ENCODE measurements at regions not wholly inside any gene's neighbourhood (a gene's known extent, or its start where the extent isn't known, plus 50 kb on each side); places are given as distances from the start of the nearest gene placed in this dataset.
A peak's percentile ranks its signal among the peaks of the same experiment; 100 is the strongest.

- H3K9ac ChIP-seq (ENCODE audit: low read depth, low read length), result no peak overlapping the region
- H3K9me3 ChIP-seq (replicated peaks; ENCODE audit: low read length), result no peaks in the 10 kb centered on the region
- H3K4me3 ChIP-seq (ENCODE audit: low read length), result no peak overlapping the region
- H3K4me1 ChIP-seq (ENCODE audit: control insufficient read depth, insufficient read depth, low read length), result peaks cover 9% of the 10 kb centered on the region
- H3K27me3 ChIP-seq (ENCODE audit: control insufficient read depth, insufficient read depth, low read length), result peaks cover 14% of the 10 kb centered on the region
- no peak overlapping the region for H3K4me2 ChIP-seq (ENCODE audit: low read length)
- H3K36me3 ChIP-seq (ENCODE audit: insufficient read depth, low read length), result no peaks in the 10 kb centered on the region
Measured at GRCh38 chr3:197376735-197377555, 78.5 kb upstream of the DLG1 start.

- no peaks in the 10 kb centered on the region for H3K36me3 ChIP-seq (ENCODE audit: insufficient read depth, low read length)
- H3K4me1 ChIP-seq (ENCODE audit: control insufficient read depth, insufficient read depth, low read length), result peaks cover 17% of the 10 kb centered on the region
- no peak overlapping the region for H3K4me2 ChIP-seq (ENCODE audit: low read length)
- no peaks in the 10 kb centered on the region for H3K9me3 ChIP-seq (replicated peaks; ENCODE audit: low read length)
- no peak overlapping the region for H3K4me3 ChIP-seq (ENCODE audit: low read length)
- H3K27me3 ChIP-seq (ENCODE audit: control insufficient read depth, insufficient read depth, low read length), result peaks cover 8% of the 10 kb centered on the region
- no peak overlapping the region for H3K9ac ChIP-seq (ENCODE audit: low read depth, low read length)
Measured at GRCh38 chr3:197376020-197376419, 77.6 kb upstream of the DLG1 start.

GRCh38 chr3:197375001-197375441 is 76.6 kb upstream of the DLG1 start:
- Histone ChIP-seq H3K4me1 (ENCODE audit: control insufficient read depth, insufficient read depth, low read length) (peaks cover 27% of the 10 kb centered on the region), H3K9ac (ENCODE audit: low read depth, low read length) (no peak overlapping the region), H3K4me2 (ENCODE audit: low read length) (no peak overlapping the region), H3K9me3 (replicated peaks; ENCODE audit: low read length) (no peaks in the 10 kb centered on the region), H3K27me3 (ENCODE audit: control insufficient read depth, insufficient read depth, low read length) (peaks cover 7% of the 10 kb centered on the region), H3K4me3 (ENCODE audit: low read length) (no peak overlapping the region), H3K36me3 (ENCODE audit: insufficient read depth, low read length) (no peaks in the 10 kb centered on the region)

GRCh38 chr3:197373096-197373495 is 74.7 kb upstream of the DLG1 start:
- peaks cover 39% of the 10 kb centered on the region for H3K4me1 ChIP-seq (ENCODE audit: control insufficient read depth, insufficient read depth, low read length)
- H3K9me3 ChIP-seq (replicated peaks; ENCODE audit: low read length), result no peaks in the 10 kb centered on the region
- no peak overlapping the region for H3K9ac ChIP-seq (ENCODE audit: low read depth, low read length)
- H3K36me3 ChIP-seq (ENCODE audit: insufficient read depth, low read length), result no peaks in the 10 kb centered on the region
- H3K27me3 ChIP-seq (ENCODE audit: control insufficient read depth, insufficient read depth, low read length), result peaks cover 7% of the 10 kb centered on the region
- no peak overlapping the region for H3K4me3 ChIP-seq (ENCODE audit: low read length)
- no peak overlapping the region for H3K4me2 ChIP-seq (ENCODE audit: low read length)

- Histone ChIP-seq H3K9ac (ENCODE audit: low read depth, low read length) (peak overlapping the region; percentile 53), H3K4me1 (ENCODE audit: control insufficient read depth, insufficient read depth, low read length) (peaks cover 46% of the 10 kb centered on the region), H3K36me3 (ENCODE audit: insufficient read depth, low read length) (no peaks in the 10 kb centered on the region), H3K27me3 (ENCODE audit: control insufficient read depth, insufficient read depth, low read length) (peaks cover 4% of the 10 kb centered on the region), H3K4me3 (ENCODE audit: low read length) (no peak overlapping the region), H3K4me2 (ENCODE audit: low read length) (peak overlapping the region; percentile 57), H3K9me3 (replicated peaks; ENCODE audit: low read length) (no peaks in the 10 kb centered on the region)
Measured at GRCh38 chr3:197372047-197372661, 73.7 kb upstream of the DLG1 start.

- H3K4me3 ChIP-seq (ENCODE audit: low read length), result no peak overlapping the region
- peak overlapping the region; percentile 57 for H3K4me2 ChIP-seq (ENCODE audit: low read length)
- H3K4me1 ChIP-seq (ENCODE audit: control insufficient read depth, insufficient read depth, low read length), result peaks cover 52% of the 10 kb centered on the region
- peaks cover 2% of the 10 kb centered on the region for H3K27me3 ChIP-seq (ENCODE audit: control insufficient read depth, insufficient read depth, low read length)
- H3K9ac ChIP-seq (ENCODE audit: low read depth, low read length), result peak overlapping the region; percentile 53
- H3K9me3 ChIP-seq (replicated peaks; ENCODE audit: low read length), result no peaks in the 10 kb centered on the region
- no peaks in the 10 kb centered on the region for H3K36me3 ChIP-seq (ENCODE audit: insufficient read depth, low read length)
Measured at GRCh38 chr3:197371591-197372046, 73.2 kb upstream of the DLG1 start.

GRCh38 chr3:197369545-197369944 is 71.1 kb upstream of the DLG1 start:
- no peaks in the 10 kb centered on the region for H3K36me3 ChIP-seq (ENCODE audit: insufficient read depth, low read length)
- no peaks in the 10 kb centered on the region for H3K9me3 ChIP-seq (replicated peaks; ENCODE audit: low read length)
- H3K9ac ChIP-seq (ENCODE audit: low read depth, low read length), result no peak overlapping the region
- no peak overlapping the region for H3K4me3 ChIP-seq (ENCODE audit: low read length)
- peaks cover 3% of the 10 kb centered on the region for H3K27me3 ChIP-seq (ENCODE audit: control insufficient read depth, insufficient read depth, low read length)
- no peak overlapping the region for H3K4me2 ChIP-seq (ENCODE audit: low read length)
- H3K4me1 ChIP-seq (ENCODE audit: control insufficient read depth, insufficient read depth, low read length), result peaks cover 64% of the 10 kb centered on the region

GRCh38 chr3:197368821-197369220 is 70.4 kb upstream of the DLG1 start:
- Histone ChIP-seq H3K4me3 (ENCODE audit: low read length) (no peak overlapping the region), H3K27me3 (ENCODE audit: control insufficient read depth, insufficient read depth, low read length) (peaks cover 3% of the 10 kb centered on the region), H3K9ac (ENCODE audit: low read depth, low read length) (no peak overlapping the region), H3K36me3 (ENCODE audit: insufficient read depth, low read length) (no peaks in the 10 kb centered on the region), H3K4me2 (ENCODE audit: low read length) (no peak overlapping the region), H3K9me3 (replicated peaks; ENCODE audit: low read length) (no peaks in the 10 kb centered on the region), H3K4me1 (ENCODE audit: control insufficient read depth, insufficient read depth, low read length) (peaks cover 64% of the 10 kb centered on the region)

GRCh38 chr3:197368330-197368729 is 69.9 kb upstream of the DLG1 start:
- H3K4me1 ChIP-seq (ENCODE audit: control insufficient read depth, insufficient read depth, low read length), result peaks cover 64% of the 10 kb centered on the region
- no peaks in the 10 kb centered on the region for H3K36me3 ChIP-seq (ENCODE audit: insufficient read depth, low read length)
- no peaks in the 10 kb centered on the region for H3K9me3 ChIP-seq (replicated peaks; ENCODE audit: low read length)
- H3K9ac ChIP-seq (ENCODE audit: low read depth, low read length), result no peak overlapping the region
- no peak overlapping the region for H3K4me3 ChIP-seq (ENCODE audit: low read length)
- peaks cover 3% of the 10 kb centered on the region for H3K27me3 ChIP-seq (ENCODE audit: control insufficient read depth, insufficient read depth, low read length)
- H3K4me2 ChIP-seq (ENCODE audit: low read length), result no peak overlapping the region

GRCh38 chr3:197367081-197367780 is 68.8 kb upstream of the DLG1 start:
- peak overlapping the region; percentile 29 for H3K4me3 ChIP-seq (ENCODE audit: low read length)
- no peaks in the 10 kb centered on the region for H3K36me3 ChIP-seq (ENCODE audit: insufficient read depth, low read length)
- H3K9ac ChIP-seq (ENCODE audit: low read depth, low read length), result peak overlapping the region; percentile 66
- H3K4me2 ChIP-seq (ENCODE audit: low read length), result peak overlapping the region; percentile 69
- peaks cover 57% of the 10 kb centered on the region for H3K4me1 ChIP-seq (ENCODE audit: control insufficient read depth, insufficient read depth, low read length)
- peaks cover 3% of the 10 kb centered on the region for H3K27me3 ChIP-seq (ENCODE audit: control insufficient read depth, insufficient read depth, low read length)
- H3K9me3 ChIP-seq (replicated peaks; ENCODE audit: low read length), result no peaks in the 10 kb centered on the region

- Histone ChIP-seq H3K9me3 (replicated peaks; ENCODE audit: low read length) (no peaks in the 10 kb centered on the region), H3K36me3 (ENCODE audit: insufficient read depth, low read length) (no peaks in the 10 kb centered on the region), H3K4me3 (ENCODE audit: low read length) (peak overlapping the region; percentile 31), H3K27me3 (ENCODE audit: control insufficient read depth, insufficient read depth, low read length) (peaks cover 3% of the 10 kb centered on the region), H3K4me1 (ENCODE audit: control insufficient read depth, insufficient read depth, low read length) (peaks cover 50% of the 10 kb centered on the region), H3K9ac (ENCODE audit: low read depth, low read length) (peak overlapping the region; percentile 66), H3K4me2 (ENCODE audit: low read length) (peak overlapping the region; percentile 69)
Measured at GRCh38 chr3:197366301-197367044, 68.1 kb upstream of the DLG1 start.
